ENCODE measurements at regions not wholly inside any gene's neighbourhood (a gene's known extent, or its start where the extent isn't known, plus 50 kb on each side); places are given as distances from the start of the nearest gene placed in this dataset.

- TF ChIP-seq CTCF (IDR thresholded peaks at IDR 0.05) (no peak), POLR2A (IDR thresholded peaks at IDR 0.05) (no peak)
Measured at GRCh38 chr16:79903471-79903870, 302.9 kb upstream of the MAF start.
